ENCODE measurements at regions not wholly inside any gene's neighbourhood (a gene's known extent, or its start where the extent isn't known, plus 50 kb on each side); places are given as distances from the start of the nearest gene placed in this dataset.

DNA sequence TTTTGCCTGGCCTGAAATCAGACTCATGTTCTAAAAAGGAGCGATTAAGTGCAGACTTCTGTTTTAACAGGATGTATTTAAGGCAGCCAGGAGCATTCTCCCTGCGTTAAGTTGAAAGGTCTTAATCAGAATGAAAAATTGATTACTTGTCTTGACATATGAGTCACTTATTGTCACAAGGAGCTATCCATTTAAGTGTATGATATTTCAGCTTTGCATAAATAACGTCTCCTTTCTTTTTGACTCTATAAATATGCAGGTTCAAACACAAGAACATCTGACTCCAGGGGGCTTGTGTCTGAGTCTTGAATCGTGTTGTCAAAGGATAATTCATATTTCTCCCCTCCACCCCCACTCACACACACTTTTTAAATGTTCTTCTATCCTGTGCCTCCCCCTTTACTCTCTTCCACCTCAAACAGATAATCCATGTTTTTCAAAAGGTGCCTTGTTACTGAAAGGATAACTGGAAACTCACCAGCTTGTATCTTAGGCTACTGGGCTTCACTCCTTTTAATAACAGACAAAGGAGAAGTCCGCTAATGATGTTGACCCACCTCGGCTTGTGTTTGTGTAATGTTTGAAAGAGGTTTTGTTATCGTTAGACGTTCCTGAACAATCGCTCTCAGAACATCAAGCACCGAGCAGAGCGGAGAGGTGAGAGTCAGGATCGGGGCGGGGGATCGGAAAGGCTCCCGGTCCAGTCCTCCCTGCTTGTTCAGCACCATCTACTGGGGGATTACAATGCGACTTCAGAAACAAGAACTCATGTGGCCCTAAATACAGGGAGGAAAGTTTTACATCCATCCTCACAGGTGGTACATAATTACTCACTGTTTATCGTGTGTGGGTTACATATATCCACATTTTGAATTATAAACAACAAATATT, 107.5 kb upstream of the RPL34 start:
- DNase-seq (ENCODE audit: low read depth), result peak; percentile 51
- TF ChIP-seq, protein P1, sequence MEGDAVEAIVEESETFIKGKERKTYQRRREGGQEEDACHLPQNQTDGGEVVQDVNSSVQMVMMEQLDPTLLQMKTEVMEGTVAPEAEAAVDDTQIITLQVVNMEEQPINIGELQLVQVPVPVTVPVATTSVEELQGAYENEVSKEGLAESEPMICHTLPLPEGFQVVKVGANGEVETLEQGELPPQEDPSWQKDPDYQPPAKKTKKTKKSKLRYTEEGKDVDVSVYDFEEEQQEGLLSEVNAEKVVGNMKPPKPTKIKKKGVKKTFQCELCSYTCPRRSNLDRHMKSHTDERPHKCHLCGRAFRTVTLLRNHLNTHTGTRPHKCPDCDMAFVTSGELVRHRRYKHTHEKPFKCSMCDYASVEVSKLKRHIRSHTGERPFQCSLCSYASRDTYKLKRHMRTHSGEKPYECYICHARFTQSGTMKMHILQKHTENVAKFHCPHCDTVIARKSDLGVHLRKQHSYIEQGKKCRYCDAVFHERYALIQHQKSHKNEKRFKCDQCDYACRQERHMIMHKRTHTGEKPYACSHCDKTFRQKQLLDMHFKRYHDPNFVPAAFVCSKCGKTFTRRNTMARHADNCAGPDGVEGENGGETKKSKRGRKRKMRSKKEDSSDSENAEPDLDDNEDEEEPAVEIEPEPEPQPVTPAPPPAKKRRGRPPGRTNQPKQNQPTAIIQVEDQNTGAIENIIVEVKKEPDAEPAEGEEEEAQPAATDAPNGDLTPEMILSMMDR (IDR thresholded peaks at IDR 0.05; ENCODE audit: control insufficient read depth, extremely low read depth, insufficient read depth), result peak; percentile 73

DNA sequence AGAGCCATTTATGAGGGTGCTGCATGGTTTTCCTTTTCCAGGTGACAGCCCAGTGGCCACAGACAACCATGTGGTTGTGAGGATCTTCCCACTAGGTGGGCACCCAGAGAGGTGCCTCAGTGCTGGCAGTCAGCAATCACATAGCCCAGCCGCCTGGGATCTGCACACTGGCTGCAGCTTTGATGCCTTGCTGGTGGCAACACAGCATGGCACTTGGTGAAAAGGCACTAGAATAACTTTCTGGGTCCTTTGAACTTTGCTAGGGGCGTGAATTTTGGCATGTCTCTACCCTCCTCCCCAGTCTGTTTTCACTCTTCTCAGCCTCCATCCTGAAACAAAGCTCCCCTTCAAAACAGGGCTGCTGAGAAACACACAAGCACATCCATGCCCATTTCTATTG, 108.8 kb upstream of the RPL34 start:
- DNase-seq (ENCODE audit: low read depth), result no peak
- H3K4me3 ChIP-seq (ENCODE audit: low read depth, low read length), result no peak overlapping the region
- TF ChIP-seq, protein P1 (IDR thresholded peaks at IDR 0.05; ENCODE audit: control insufficient read depth, extremely low read depth, insufficient read depth), result no peak

More for the DNA sequence above, 107.5 kb upstream of the RPL34 start:
- H3K4me3 ChIP-seq (ENCODE audit: low read depth, low read length), result no peak overlapping the region

DNA sequence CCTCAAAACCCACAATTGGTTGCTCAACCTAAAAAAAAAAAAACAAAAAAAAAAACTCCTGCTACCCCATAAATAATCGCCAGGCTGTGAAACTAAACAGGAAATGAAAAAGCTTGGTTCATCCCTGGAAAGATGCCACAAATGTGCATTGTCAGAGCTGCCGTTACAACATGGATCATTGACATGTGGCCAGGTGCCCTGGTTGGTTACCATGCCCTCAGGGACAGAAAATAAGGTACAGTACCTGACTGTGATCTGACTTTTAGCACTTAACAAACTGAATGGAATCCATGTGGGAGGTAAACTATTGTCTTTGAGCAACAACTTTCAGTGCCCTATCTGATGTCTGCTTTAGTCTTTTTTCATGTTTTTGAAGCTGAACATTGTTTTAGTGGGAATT, 118.0 kb upstream of the RPL34 start:
- TF ChIP-seq, protein P1 (IDR thresholded peaks at IDR 0.05; ENCODE audit: control insufficient read depth, extremely low read depth, insufficient read depth), result no peak
- H3K4me3 ChIP-seq (ENCODE audit: low read depth, low read length), result no peak overlapping the region
- DNase-seq (ENCODE audit: low read depth), result peak; percentile 56

DNA sequence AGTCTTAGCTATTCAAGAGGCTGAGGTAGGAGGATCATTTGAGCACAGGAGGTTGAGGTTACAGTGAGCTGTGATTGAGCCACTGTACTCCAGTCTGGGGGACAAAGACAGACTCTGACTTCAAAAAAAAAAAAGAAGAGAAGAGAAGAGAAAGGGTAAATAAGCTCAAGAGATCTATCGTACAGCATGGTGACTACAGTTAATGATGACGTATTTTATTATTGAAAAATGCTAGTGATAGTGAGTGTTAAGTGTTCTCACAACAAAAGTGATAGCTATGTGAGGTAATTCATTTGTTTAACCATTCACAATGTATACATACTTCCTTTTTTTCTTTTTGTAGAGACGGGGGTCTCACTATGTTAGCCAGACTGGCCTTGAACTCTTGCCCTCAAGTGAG, 121.5 kb upstream of the RPL34 start:
- TF ChIP-seq, protein P1 (IDR thresholded peaks at IDR 0.05; ENCODE audit: control insufficient read depth, extremely low read depth, insufficient read depth), result no peak
- no peak for DNase-seq (ENCODE audit: low read depth)
- H3K4me3 ChIP-seq (ENCODE audit: low read depth, low read length), result no peak overlapping the region

DNA sequence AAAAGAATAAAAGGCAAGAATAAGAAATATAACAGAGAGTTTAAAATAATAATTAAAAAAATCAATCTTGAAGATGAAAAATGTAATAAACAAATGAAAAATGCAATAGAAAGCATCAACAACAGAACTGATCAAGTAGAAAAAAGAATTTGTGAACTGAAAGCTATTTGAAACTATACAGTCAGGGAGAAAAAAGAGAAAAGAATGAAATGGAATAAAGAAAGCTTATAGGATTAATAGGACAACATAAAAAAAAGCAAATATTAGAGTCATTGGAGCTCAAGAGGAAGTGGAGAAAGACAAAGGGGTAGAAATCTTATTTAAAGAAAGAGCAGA, 126.8 kb upstream of the RPL34 start:
- DNase-seq (ENCODE audit: low read depth), result no peak
- TF ChIP-seq, protein P1 (IDR thresholded peaks at IDR 0.05; ENCODE audit: control insufficient read depth, extremely low read depth, insufficient read depth), result no peak

DNA sequence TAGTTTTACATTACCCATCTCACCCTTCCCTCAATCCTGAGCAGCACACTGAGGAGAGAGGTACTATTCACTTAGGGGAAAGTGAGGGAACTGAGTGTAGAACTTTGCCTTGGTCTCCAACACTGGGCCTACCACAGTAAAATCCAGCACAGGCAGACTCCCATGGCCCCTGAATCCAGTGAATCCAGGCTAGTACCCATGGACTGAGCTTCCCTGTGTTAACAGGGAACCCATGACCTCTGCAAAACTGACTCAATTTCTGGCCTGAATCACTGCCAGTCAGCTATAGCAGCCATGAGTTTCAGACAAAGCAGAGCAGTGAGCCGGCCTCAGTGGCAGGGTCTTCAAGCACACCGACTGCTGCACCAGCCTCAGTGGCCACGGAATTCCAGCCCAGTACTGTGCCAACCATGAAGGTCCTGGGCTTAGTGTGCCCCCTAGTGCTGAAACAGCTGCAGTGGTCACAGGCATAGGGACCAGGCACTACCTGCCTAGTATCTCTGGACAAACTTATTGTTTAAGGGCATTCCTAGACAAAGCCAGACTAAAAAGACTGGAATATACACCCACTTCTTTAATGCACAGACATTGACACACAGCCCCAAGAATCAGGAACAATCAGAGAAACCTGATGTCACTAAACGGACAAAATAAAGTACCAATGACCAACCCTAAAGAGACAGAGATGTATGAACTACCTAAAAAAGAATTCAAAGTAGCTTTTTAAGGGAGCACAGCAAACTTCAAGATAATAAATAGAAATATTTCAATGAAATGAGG, 127.4 kb upstream of the RPL34 start:
- H3K4me3 ChIP-seq (ENCODE audit: low read depth, low read length), result no peak overlapping the region
- TF ChIP-seq, protein P1 (IDR thresholded peaks at IDR 0.05; ENCODE audit: control insufficient read depth, extremely low read depth, insufficient read depth), result peak; percentile 54
- no peak for DNase-seq (ENCODE audit: low read depth)

More for the DNA sequence above, 126.8 kb upstream of the RPL34 start:
- no peak overlapping the region for H3K4me3 ChIP-seq (ENCODE audit: low read depth, low read length)

All from LNCaP clone FGC (cell line).